ENCODE measurements at regions not wholly inside any gene's neighbourhood (a gene's known extent, or its start where the extent isn't known, plus 50 kb on each side); places are given as distances from the start of the nearest gene placed in this dataset.
"Not testable (repeated sequence)": the region's sequence is repeated elsewhere in the genome, so short reads cannot be mapped to it uniquely, and the experiment has no call there.

DNA sequence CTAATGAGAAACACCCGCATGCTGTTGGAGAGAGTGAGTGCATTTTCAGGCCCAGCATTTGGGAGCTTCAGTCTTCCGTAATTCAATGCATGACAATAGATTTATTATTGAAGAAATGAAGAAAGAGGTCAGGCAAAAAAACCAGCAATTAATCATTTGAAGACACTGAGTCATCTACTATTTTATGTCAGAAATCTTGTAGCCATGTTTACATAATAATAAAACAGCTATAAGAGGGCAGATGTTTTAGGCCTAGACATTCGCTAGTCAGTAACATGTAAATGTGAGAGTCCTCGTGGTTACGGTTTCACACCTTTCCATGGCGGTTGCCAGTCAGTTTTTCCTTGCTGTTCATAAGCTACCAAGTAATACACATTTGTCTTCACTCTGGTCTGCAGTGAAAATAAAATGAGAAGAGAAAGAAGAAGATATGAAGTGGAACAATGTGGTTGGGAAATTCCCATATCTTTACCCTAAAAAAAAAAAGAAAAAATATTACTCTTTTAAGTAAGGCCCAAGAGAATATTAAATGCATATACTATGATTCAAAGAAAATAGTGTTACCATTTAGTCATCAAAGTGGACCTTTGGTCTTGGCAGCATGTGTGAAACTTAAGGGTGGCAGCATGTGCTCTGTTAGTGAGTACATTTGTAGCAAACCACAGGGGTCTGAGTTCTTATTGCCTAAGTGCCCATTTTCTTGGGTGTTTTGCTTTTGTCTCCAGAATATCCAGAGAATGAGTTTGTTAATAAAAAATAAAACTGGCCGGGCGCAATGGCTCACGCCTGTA is 140.5 kb upstream of the TBL1XR1 start:
- Histone ChIP-seq H4K20me1 (ENCODE audit: insufficient read depth) (no peaks in the 10 kb centered on the region), H3F3A (ENCODE audit: insufficient read depth, low read depth) (peaks cover 15% of the 10 kb centered on the region), H3K4me3 (no peak overlapping the region), H3K4me2 (no peak overlapping the region), H3K79me2 (ENCODE audit: low read depth) (no peaks in the 10 kb centered on the region), H3K9me3 (ENCODE audit: insufficient read depth, low read depth) (no peaks in the 10 kb centered on the region), H3K27me3 (ENCODE audit: insufficient read depth, low read depth) (no peaks in the 10 kb centered on the region), H2AFZ (no peak overlapping the region), H3K9me2 (ENCODE audit: insufficient read depth) (no peaks in the 10 kb centered on the region), H3K4me1 (replicated peaks; ENCODE audit: insufficient read depth) (peaks cover 56% of the 10 kb centered on the region), H3K36me3 (ENCODE audit: low read depth) (no peaks in the 10 kb centered on the region), H3K27ac (no peak overlapping the region)
- TF ChIP-seq, protein P1, sequence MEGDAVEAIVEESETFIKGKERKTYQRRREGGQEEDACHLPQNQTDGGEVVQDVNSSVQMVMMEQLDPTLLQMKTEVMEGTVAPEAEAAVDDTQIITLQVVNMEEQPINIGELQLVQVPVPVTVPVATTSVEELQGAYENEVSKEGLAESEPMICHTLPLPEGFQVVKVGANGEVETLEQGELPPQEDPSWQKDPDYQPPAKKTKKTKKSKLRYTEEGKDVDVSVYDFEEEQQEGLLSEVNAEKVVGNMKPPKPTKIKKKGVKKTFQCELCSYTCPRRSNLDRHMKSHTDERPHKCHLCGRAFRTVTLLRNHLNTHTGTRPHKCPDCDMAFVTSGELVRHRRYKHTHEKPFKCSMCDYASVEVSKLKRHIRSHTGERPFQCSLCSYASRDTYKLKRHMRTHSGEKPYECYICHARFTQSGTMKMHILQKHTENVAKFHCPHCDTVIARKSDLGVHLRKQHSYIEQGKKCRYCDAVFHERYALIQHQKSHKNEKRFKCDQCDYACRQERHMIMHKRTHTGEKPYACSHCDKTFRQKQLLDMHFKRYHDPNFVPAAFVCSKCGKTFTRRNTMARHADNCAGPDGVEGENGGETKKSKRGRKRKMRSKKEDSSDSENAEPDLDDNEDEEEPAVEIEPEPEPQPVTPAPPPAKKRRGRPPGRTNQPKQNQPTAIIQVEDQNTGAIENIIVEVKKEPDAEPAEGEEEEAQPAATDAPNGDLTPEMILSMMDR (conservative IDR thresholded peaks at IDR 0.05): no peak
- no peak for TF ChIP-seq EZH2 (IDR thresholded peaks at IDR 0.05; ENCODE audit: low read depth)
- intact Hi-C loops (cut with micrococcal nuclease; ENCODE audit: unreplicated experiment): no loop called here
- no TSS peak for BruUV-seq (replicated peaks)
- ChIA-PET POLR2A (ENCODE audit: unreplicated experiment) (interaction anchor here (0.7 kb wide), 1 partner anchor 142 kb away, joined by 16 read pairs; no protein-coding TSS in a partner anchor), CTCF (no interaction called here)
- no peak for DNase-seq

DNA sequence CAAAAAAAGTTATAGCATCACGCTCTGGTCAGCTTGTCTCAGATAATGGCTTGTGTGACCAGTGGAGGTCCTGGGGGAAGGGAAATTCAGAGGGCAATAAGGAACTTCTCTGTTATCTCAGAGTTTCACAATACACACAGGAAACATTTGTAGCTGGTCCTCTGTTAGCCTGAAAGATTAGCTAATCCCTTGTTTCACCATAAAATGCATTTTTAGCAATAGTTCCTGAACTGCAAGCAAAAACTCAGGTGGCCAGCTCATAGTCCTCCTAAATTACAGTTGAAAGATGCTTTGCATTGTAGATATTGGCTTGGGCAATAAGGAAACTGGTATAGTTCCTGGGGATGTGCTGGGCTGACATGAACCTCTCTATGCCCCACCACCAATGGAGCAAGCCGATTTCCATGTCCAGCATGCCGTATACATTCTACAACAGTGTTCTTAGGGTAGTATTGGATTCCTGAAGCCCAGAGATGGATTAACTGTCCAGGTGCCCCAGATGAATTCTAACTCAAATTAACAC is 141.5 kb upstream of the TBL1XR1 start:
- Histone ChIP-seq H3K9me2 (ENCODE audit: insufficient read depth) (no peaks in the 10 kb centered on the region), H3K79me2 (ENCODE audit: low read depth) (no peaks in the 10 kb centered on the region), H3K4me3 (no peak overlapping the region), H3K9me3 (ENCODE audit: insufficient read depth, low read depth) (no peaks in the 10 kb centered on the region), H3K27me3 (ENCODE audit: insufficient read depth, low read depth) (no peaks in the 10 kb centered on the region), H4K20me1 (ENCODE audit: insufficient read depth) (no peaks in the 10 kb centered on the region), H3F3A (ENCODE audit: insufficient read depth, low read depth) (peaks cover 15% of the 10 kb centered on the region), H3K27ac (peak overlapping the region; percentile 18; the same call in 1 of the 2 replicates), H3K4me2 (no peak overlapping the region), H2AFZ (no peak overlapping the region), H3K4me1 (replicated peaks; ENCODE audit: insufficient read depth) (peaks cover 50% of the 10 kb centered on the region), H3K36me3 (ENCODE audit: low read depth) (no peaks in the 10 kb centered on the region)
- ChIA-PET POLR2A (ENCODE audit: unreplicated experiment) (no interaction called here), CTCF (no interaction called here)
- BruUV-seq (replicated peaks): no TSS peak
- peak in 1 of 2 experiments; percentile 84 for DNase-seq
- TF ChIP-seq EZH2 (IDR thresholded peaks at IDR 0.05; ENCODE audit: low read depth): no peak
- TF ChIP-seq, protein P1 (conservative IDR thresholded peaks at IDR 0.05): no peak
- intact Hi-C loops (cut with micrococcal nuclease; ENCODE audit: unreplicated experiment): no loop called here

GRCh38 chr3:177339220-177339703 is 142.0 kb upstream of the TBL1XR1 start:
- H3K9me3 ChIP-seq (ENCODE audit: insufficient read depth, low read depth); intact Hi-C loops (cut with micrococcal nuclease; ENCODE audit: unreplicated experiment); H3K4me3 ChIP-seq; BruUV-seq (replicated peaks); H3K9me2 ChIP-seq (ENCODE audit: insufficient read depth); H4K20me1 ChIP-seq (ENCODE audit: insufficient read depth); H2AFZ ChIP-seq; DNase-seq; H3K27me3 ChIP-seq (ENCODE audit: insufficient read depth, low read depth); POLR2A ChIA-PET (ENCODE audit: unreplicated experiment); H3K36me3 ChIP-seq (ENCODE audit: low read depth); H3K79me2 ChIP-seq (ENCODE audit: low read depth); H3K4me2 ChIP-seq: not testable (repeated sequence)
- peaks cover 15% of the 10 kb centered on the region for H3F3A ChIP-seq (ENCODE audit: insufficient read depth, low read depth)
- H3K4me1 ChIP-seq (replicated peaks; ENCODE audit: insufficient read depth): peaks cover 46% of the 10 kb centered on the region
- CTCF ChIA-PET: interaction anchor here (0.7 kb wide), 1 partner anchor 9 kb away, joined by 12 read pairs; no protein-coding TSS in a partner anchor
- peak overlapping the region; percentile 18; the same call in 1 of the 2 replicates for H3K27ac ChIP-seq

All from PC-9 (cell line).